ENCODE measurements at regions not wholly inside any gene's neighbourhood (a gene's known extent, or its start where the extent isn't known, plus 50 kb on each side); places are given as distances from the start of the nearest gene placed in this dataset.

DNA sequence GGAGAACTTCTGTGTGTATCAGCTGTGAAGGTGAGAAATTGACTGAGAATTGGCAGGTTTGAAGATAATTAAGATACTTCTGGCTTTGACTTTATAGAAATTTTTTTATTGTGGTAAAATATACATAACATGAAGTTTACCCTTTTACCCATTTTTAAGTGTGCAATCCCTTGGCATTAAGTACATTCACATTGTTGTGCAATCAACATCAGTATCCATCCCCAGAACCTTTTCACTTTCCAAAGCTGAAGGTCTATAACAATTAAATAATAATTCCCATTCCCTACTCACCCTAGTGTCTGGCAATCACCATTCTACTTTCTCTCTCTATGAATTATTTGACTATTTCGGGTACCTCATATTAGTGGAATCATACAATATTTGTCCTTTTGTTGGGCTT lies 69.9 kb downstream of the ACTBL2 start:
- POLR2A ChIA-PET: no interaction called here
- TF ChIP-seq EHF (CRISPR knock-in tag; IDR thresholded peaks at IDR 0.05) (no peak), HEYL (CRISPR knock-in tag; IDR thresholded peaks at IDR 0.05) (no peak), EHMT2 (IDR thresholded peaks at IDR 0.05; ENCODE audit: low read depth) (no peak)
- DNase-seq (ENCODE audit: low read depth in 1 of 2, low spot score in 1 of 2): no peak
- Histone ChIP-seq H3K4me3 (no peak overlapping the region), H3K4me1 (no peaks in the 10 kb centered on the region), H3K27ac (no peak overlapping the region), H3K9me3 (no peaks in the 10 kb centered on the region), H3K4me2 (no peak overlapping the region)
- ATAC-seq: no peak
- CTCF ChIA-PET: interaction anchor here (3.1 kb wide), 1 partner anchor 10 kb away, joined by 10 read pairs; no protein-coding TSS in a partner anchor
- no peak for FAIRE-seq
- WGBS (ENCODE audit: missing lambda C conversion rate): 98% methylated on average over 1 of the region's 1 CpG

DNA sequence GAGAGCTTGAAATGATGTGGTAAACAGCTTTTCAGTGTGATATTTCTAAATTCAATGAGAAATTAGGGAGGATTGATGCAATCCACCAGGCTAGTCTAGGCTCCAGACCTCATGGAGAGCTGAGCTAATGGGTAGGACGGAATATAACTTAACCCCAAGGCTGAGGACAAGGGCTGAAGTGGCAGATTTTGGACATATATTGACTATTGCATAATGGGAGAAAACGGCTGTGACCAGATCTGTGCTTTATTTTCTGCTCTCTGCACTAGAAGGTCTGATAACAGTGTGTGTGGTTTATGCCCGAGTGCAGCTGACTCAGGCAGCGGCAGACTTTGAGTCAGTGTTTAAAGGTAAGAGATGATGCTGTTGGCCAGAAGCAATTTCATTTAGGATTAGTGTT lies 70.6 kb downstream of the ACTBL2 start:
- H3K4me2 ChIP-seq: no peak overlapping the region
- no peak for DNase-seq (ENCODE audit: low read depth in 1 of 2, low spot score in 1 of 2)

DNA sequence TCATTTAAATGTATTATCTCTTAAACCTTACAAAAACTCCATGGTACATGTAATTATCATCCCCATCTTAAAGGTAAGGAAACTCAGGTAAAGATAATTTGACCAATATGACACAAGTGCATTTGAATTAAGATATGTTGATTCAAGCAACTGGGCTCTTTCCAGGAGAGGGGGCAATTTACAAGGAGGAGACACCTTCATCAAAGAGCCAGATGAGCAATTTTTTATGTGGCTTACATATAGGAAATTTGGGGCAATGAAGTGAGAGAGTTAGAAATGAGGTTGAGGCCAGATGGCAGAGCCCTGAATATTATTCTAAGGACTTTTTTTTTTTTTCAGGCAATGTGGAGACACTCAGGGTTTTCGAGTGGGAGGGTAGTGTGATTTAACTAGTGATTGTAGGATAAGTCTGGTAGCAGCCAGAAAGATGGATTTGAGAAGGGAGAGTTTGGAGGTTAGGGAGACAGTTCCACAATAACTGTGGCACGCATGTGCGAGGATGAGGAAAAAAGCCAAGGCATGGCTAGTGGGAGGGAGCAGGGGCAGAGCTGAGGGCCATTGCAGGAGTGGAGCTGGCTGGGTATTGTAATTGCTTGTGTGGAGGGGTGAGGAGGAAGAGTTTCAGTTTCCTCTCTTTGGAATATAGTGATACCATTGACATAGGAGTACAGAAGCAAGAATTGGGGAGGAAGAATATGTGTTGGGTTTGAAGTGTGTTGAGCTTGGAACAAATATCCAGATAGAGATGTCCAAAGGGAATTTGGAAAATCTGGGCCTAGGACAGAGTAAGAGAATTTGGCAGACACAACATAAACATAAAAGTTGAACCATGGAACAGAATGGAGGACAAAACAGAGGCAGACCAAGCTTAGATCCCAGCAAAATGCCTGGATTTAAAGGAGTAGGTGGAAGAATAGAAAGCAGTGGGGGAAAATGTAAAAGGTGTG lies 72.0 kb downstream of the ACTBL2 start:
- WGBS (ENCODE audit: missing lambda C conversion rate): 79% methylated on average over 3 of the region's 3 CpGs
- CTCF ChIA-PET: interaction anchor here (0.8 to 3.1 kb wide), 6 partner anchors 12 to 1440 kb away, joined by 3 to 17 read pairs (median 4); no protein-coding TSS in a partner anchor
- DNase-seq (ENCODE audit: low read depth in 1 of 2, low spot score in 1 of 2): no peak
- Histone ChIP-seq H3K4me3 (no peak overlapping the region), H3K4me2 (no peak overlapping the region), H3K9me3 (no peaks in the 10 kb centered on the region), H3K4me1 (no peaks in the 10 kb centered on the region), H3K27ac (no peak overlapping the region)
- no peak for FAIRE-seq
- ATAC-seq: no peak
- POLR2A ChIA-PET: no interaction called here
- TF ChIP-seq HOXB13 (CRISPR knock-in tag; IDR thresholded peaks at IDR 0.05; ENCODE audit: low read depth) (no peak), POLR2AphosphoS2 (conservative IDR thresholded peaks at IDR 0.05; ENCODE audit: low read length) (no peak), JUNB (IDR thresholded peaks at IDR 0.05) (no peak), FOXS1 (CRISPR knock-in tag; IDR thresholded peaks at IDR 0.05) (no peak), RFX5 (IDR thresholded peaks at IDR 0.05) (no peak), EHF (CRISPR knock-in tag; IDR thresholded peaks at IDR 0.05) (no peak), CBX8 (IDR thresholded peaks at IDR 0.05) (no peak), KDM1A (IDR thresholded peaks at IDR 0.05; ENCODE audit: low read depth) (no peak), RNF2 (IDR thresholded peaks at IDR 0.05; ENCODE audit: borderline replicate concordance, low read depth) (no peak), HOXB5 (CRISPR knock-in tag; IDR thresholded peaks at IDR 0.05) (no peak), CEBPB (IDR thresholded peaks at IDR 0.05) (no peak), FOSB (CRISPR knock-in tag; IDR thresholded peaks at IDR 0.05) (no peak), FOSL2 (IDR thresholded peaks at IDR 0.05) (no peak), FOSL2 (CRISPR knock-in tag; IDR thresholded peaks at IDR 0.05) (no peak)
- TF ChIP-seq, protein P1, sequence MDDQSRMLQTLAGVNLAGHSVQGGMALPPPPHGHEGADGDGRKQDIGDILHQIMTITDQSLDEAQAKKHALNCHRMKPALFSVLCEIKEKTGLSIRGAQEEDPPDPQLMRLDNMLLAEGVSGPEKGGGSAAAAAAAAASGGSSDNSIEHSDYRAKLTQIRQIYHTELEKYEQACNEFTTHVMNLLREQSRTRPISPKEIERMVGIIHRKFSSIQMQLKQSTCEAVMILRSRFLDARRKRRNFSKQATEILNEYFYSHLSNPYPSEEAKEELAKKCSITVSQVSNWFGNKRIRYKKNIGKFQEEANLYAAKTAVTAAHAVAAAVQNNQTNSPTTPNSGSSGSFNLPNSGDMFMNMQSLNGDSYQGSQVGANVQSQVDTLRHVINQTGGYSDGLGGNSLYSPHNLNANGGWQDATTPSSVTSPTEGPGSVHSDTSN (IDR thresholded peaks at IDR 0.05): no peak
- TF ChIP-seq, protein P2, sequence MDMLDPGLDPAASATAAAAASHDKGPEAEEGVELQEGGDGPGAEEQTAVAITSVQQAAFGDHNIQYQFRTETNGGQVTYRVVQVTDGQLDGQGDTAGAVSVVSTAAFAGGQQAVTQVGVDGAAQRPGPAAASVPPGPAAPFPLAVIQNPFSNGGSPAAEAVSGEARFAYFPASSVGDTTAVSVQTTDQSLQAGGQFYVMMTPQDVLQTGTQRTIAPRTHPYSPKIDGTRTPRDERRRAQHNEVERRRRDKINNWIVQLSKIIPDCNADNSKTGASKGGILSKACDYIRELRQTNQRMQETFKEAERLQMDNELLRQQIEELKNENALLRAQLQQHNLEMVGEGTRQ (IDR thresholded peaks at IDR 0.05): no peak

More for the DNA sequence above, 70.6 kb downstream of the ACTBL2 start:
- TF ChIP-seq FOSL2 (IDR thresholded peaks at IDR 0.05): no peak
- no peak for TF ChIP-seq FOSL2 (CRISPR knock-in tag; IDR thresholded peaks at IDR 0.05)
- TF ChIP-seq, protein P3, sequence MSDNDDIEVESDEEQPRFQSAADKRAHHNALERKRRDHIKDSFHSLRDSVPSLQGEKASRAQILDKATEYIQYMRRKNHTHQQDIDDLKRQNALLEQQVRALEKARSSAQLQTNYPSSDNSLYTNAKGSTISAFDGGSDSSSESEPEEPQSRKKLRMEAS (IDR thresholded peaks at IDR 0.05): no peak
- no peak for TF ChIP-seq HOXA7 (CRISPR knock-in tag; IDR thresholded peaks at IDR 0.05)
- TF ChIP-seq, protein P4, sequence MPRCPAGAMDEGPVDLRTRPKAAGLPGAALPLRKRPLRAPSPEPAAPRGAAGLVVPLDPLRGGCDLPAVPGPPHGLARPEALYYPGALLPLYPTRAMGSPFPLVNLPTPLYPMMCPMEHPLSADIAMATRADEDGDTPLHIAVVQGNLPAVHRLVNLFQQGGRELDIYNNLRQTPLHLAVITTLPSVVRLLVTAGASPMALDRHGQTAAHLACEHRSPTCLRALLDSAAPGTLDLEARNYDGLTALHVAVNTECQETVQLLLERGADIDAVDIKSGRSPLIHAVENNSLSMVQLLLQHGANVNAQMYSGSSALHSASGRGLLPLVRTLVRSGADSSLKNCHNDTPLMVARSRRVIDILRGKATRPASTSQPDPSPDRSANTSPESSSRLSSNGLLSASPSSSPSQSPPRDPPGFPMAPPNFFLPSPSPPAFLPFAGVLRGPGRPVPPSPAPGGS (IDR thresholded peaks at IDR 0.05): no peak
- TF ChIP-seq, protein P1 (IDR thresholded peaks at IDR 0.05): no peak
- TF ChIP-seq EP300 (IDR thresholded peaks at IDR 0.05): no peak
- no peak for TF ChIP-seq POLR2A (IDR thresholded peaks at IDR 0.05; ENCODE audit: low read length)
- TF ChIP-seq RFX5 (IDR thresholded peaks at IDR 0.05): no peak
- TF ChIP-seq ZSCAN20 (CRISPR knock-in tag; IDR thresholded peaks at IDR 0.05): no peak
- TF ChIP-seq CHD2 (IDR thresholded peaks at IDR 0.05; ENCODE audit: low read length, partially characterized antibody): no peak
- TF ChIP-seq JUNB (IDR thresholded peaks at IDR 0.05): no peak
- H3K4me3 ChIP-seq: no peak overlapping the region
- CTCF ChIA-PET: interaction anchor here (1.0 to 3.1 kb wide), 4 partner anchors 11 to 1050 kb away, joined by 3 to 17 read pairs (median 6); no protein-coding TSS in a partner anchor
- no peak overlapping the region for H3K27ac ChIP-seq
- no peaks in the 10 kb centered on the region for H3K4me1 ChIP-seq
- POLR2A ChIA-PET: no interaction called here
- no peaks in the 10 kb centered on the region for H3K9me3 ChIP-seq
- 55% methylated on average over 4 of the region's 4 CpGs for WGBS (ENCODE audit: missing lambda C conversion rate)
- ATAC-seq (no peak), FAIRE-seq (no peak)
